GM18909 (cell line): ENCODE measurements at regions not wholly inside any gene's neighbourhood (a gene's known extent, or its start where the extent isn't known, plus 50 kb on each side); places are given as distances from the start of the nearest gene placed in this dataset.
"Not testable (repeated sequence)": the region's sequence is repeated elsewhere in the genome, so short reads cannot be mapped to it uniquely, and the experiment has no call there.

Source experiments
- ATAC-seq: cut with Tn5 transposase; IDR thresholded peaks from one replicate; pipeline ENCODE4 v1.9.1; 2021; ENCODE audit warnings: mild to moderate bottlenecking; ENCODE audit not compliant: unreplicated experiment, poor library complexity

- ATAC-seq = not testable (repeated sequence)
Observed at GRCh38 chr6:144507772-144508312, 222.7 kb downstream of the UTRN start.

- no peak for ATAC-seq
Observed at GRCh38 chr6:144510859-144511258, 225.7 kb downstream of the UTRN start.

DNA sequence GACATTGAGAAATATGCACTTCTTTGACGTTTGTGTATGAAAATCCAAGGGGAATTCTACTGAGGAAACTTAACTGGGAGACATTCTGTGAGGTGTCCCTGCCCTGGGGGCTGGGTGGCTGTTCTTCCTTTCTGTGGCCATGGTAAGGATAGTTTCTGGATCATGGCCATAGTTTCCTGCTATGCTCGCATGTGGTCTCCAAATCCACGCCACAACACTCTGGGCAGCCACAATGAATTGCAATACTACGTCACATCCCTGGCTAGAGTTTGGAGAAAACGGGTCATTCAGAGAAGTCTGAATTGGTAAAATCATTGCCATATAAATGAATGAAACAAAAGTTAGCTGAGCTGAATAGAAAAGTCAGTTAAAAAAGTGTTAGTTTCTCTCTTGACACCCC is 230.6 kb downstream of the UTRN start:
- no peak for ATAC-seq

GRCh38 chr6:144519426-144519825 is 234.3 kb downstream of the UTRN start:
- no peak for ATAC-seq

GRCh38 chr6:144528743-144529425 is 243.7 kb downstream of the UTRN start:
- ATAC-seq = no peak

GRCh38 chr6:144530118-144530517 is 245.0 kb downstream of the UTRN start:
- no peak for ATAC-seq

- not testable (repeated sequence) for ATAC-seq
Observed at GRCh38 chr6:144532238-144532637, 247.1 kb downstream of the UTRN start.

- ATAC-seq = no peak
Observed at GRCh38 chr6:144534180-144534579, 249.0 kb downstream of the UTRN start.

- no peak for ATAC-seq
Observed at GRCh38 chr6:144535630-144536029, 250.5 kb downstream of the UTRN start.

GRCh38 chr6:144536079-144536478 is 250.9 kb downstream of the UTRN start:
- no peak for ATAC-seq

- no peak for ATAC-seq
Observed at GRCh38 chr6:144543006-144543871, 258.1 kb downstream of the UTRN start.

DNA sequence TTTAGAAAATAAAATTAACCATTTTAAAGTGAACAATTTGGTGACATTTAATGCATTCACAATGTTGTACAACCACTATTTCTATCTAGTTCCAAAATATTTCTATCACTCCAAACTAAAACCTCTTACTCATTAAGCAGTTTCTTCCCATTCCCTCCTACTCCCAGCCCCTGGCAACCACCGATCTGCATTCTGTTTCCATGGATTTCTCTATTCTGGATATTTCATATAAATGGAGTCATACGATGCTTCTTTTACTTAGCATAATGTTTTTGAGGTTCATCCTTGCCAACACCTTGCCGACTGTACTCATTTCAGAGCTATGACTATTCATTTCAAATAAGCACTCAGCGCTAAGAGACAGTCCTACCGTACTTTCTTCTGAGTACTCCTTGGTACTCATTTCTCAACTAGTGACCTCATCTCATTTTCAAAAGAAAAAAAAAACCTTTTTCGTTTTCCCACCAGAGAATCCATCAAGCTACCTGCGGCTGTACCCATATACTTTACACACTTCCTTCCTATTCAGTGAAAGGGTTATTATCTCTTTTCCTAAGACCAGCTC is 259.2 kb downstream of the UTRN start:
- peak; percentile 36 for ATAC-seq

DNA sequence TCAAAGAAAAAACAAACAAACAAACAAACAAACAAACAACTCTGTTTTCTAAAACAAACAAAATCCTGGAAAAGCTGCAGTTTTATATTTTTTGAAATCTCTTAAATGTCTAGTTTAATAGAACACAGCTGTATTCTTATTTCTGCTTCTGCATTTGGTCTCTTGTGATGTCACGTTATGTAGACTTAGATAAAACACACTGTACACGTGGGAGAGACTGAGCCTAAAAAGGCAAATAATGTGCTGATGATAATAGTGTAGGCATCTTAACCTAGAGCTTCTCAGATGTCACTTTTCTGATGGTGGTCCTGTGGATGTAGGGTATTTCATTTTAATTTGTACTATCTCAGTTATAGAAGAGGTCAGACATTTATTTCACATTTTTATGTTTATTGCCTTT is 261.7 kb downstream of the UTRN start:
- no peak for ATAC-seq

DNA sequence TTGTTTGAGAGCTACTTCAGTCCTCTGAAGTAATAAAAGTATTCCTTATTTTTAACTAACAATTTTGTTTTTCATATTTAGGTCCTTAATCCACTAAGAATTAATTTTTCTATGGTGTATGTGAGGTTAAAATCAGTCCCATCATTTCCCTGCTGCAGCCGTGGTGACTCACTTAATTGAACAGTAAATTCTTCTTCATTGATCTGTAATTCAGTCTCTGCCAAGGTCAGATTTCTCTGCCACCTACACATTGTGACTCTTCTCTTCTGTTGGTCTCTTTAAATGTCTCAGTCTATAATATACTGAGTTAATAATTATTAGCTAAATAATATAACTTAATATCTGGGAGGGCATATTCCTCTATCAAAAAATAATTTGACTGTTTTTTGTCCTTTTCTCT is 262.3 kb downstream of the UTRN start:
- ATAC-seq = no peak

GRCh38 chr6:144548536-144548935 is 263.4 kb downstream of the UTRN start:
- no peak for ATAC-seq

DNA sequence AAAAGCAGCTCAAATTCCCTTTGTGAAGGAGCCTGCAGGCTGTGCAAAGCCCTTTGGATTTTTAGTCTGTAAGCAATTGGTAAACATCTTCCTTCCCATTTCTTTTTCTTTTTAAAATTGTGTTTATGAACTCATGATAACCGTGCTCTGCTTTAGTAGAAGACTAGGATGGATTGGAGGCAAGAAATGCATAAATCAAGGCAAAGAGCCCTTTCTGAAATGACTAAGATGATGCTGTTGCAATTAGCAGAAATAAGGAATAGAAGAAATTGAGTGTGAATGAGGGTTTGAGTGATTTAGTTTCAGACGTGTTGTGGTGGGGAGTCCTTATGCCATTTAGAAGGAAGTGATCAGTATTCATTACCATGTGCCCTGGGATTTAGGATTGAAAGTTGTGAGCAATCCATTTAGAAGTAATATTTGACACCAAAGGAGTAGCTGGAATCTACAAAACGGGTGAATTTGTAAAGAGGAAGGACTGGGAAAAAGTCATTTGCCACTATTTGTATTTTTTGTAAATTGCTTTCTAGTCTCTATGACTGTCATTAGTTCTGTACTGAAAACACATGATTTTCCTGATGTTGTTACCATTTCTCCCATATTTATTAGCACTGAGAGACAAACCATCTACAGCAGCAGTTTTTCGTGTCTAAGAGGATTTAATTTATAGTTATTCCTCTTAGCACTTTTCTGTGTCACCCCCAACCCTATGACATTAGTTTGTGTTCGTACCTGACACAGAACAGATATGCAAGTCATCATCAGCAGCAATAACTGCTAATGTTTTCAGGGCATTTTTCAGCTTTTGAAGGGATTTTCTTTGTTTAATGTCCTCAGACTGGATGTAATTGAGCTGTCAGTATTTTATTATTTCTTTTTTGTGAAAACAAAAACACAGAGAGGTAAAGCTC is 265.0 kb downstream of the UTRN start:
- no peak for ATAC-seq

DNA sequence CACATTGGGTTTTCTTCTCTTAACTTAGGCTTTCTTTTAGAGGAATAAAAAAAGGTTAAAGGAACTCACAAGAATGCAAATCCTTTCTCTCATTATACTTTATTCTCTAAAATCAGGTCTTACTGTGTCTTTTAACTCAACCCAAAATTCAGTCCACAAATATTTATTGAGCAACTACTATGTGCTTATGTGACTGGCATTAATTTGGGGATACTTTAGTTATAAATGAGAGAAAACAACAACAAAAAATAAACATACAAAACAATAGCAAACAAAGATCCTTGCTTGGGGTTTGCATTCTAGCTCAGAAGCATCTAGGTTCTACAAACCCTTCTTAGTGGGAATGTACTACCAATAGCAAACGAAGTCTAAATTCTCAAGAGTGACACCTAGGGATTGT is 266.2 kb downstream of the UTRN start:
- ATAC-seq = no peak

DNA sequence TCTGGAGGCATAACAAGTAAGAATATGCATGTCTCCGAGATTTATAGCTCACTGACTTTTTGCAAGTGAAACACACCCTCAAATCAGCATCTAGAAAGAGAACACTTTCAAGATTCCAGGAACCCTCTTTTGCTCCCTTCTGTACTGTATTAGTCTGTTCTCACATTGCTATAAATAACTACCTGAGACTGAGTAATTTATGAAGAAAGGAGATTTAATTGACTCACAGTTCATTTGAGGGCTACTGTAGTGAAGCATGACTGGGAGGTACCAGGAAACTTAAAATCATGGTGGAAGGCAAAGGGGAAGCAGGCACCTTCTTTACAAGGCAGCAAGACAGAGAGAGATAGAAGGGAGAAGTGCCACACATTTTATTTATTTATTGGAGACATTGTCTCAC is 269.9 kb downstream of the UTRN start:
- ATAC-seq = no peak

DNA sequence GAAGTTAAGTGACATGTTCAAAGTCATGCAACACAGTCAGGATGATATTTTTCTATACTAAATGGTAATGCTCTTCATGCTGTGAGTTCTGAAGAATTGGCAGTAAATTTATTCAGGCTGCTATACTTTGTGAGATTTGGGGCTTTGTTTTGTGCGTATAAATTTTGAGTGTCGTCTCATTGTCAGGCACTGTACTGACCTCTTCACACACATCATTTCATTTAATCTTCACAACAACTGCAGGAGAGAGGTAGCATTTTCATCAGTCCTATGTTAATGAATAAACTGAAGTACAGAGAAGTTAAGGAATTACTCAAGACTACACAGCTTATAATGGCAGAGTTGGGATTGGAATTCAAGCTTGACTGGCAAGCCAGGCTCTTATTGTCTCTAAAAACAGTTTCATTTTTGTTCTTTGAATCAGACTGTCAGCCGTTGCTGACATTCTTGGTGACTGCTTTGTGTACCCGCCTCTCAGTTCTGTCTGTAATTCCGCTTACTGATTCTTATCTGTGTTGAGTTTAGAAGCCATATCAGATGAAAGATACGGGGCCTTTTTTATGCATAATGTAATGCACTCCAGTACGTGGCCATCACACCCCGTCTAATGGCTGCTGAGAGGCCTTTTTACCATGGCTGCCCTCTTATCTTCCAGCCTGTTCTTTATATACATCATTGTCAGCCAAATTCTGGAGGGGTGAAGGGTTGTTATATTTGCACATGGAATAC is 274.9 kb downstream of the UTRN start:
- no peak for ATAC-seq
